H1 (cell line): ENCODE measurements at regions not wholly inside any gene's neighbourhood (a gene's known extent, or its start where the extent isn't known, plus 50 kb on each side); places are given as distances from the start of the nearest gene placed in this dataset.

Experiments
- CTCF ChIA-PET: fragments of 300-600 bp; sonication (Branson Sonifier 250); formaldehyde crosslinking; loops from one replicate; lab custom pipeline; 2021; ENCODE audit not compliant: partially characterized antibody; lab: Charles Lee
- POLR2A ChIA-PET: fragments of 300-600 bp; sonication (Branson Sonifier 250); formaldehyde crosslinking; loops from one replicate; lab custom pipeline; 2021; ENCODE audit warnings: inconsistent platforms; ENCODE audit not compliant: partially characterized antibody; lab: Charles Lee
- DNase-seq, 2 experiments: peaks; one replicate each; pipeline versions ENCODE4 v3.0.0 to v3.0.0-alpha.2; 2010 to 2022; ENCODE audit warnings: low spot score in 2 of 2, low read depth in 1 of 2, mixed read lengths in 1 of 2
- FAIRE-seq: peaks from 2 replicates; lab custom pipeline; 2011; peaks lifted over from hg19 to GRCh38; lab: Jason Lieb, UNC
- H2AFZ ChIP-seq: 2 replicates; pipeline ENCODE4 v1.8.1; 2012; ENCODE audit warnings: low read length, inconsistent platforms
- H2AK5ac ChIP-seq: 2 replicates; pipeline ENCODE4 v1.6.1; 2013; ENCODE audit warnings: low read depth, low read length
- H2BK120ac ChIP-seq: replicated peaks from 2 replicates; pipeline ENCODE3; 2013; ENCODE audit warnings: low read depth, low read length, inconsistent platforms
- H2BK12ac ChIP-seq: 2 replicates; pipeline ENCODE4 v1.6.1; 2013; ENCODE audit warnings: low read depth, low read length
- H2BK15ac ChIP-seq: 2 replicates; pipeline ENCODE4 v1.6.1; 2013; ENCODE audit warnings: low read length
- H2BK20ac ChIP-seq: 2 replicates; pipeline ENCODE4 v1.6.1; 2013; ENCODE audit warnings: low read length
- H2BK5ac ChIP-seq: 2 replicates; pipeline ENCODE4 v1.6.1; 2013; ENCODE audit warnings: low read depth, low read length
- H3K14ac ChIP-seq: 2 replicates; pipeline ENCODE4 v1.6.1; 2013; ENCODE audit warnings: inconsistent platforms; ENCODE audit not compliant: insufficient read length
- H3K18ac ChIP-seq: 2 replicates; pipeline ENCODE4 v1.6.1; 2013; ENCODE audit warnings: low read length; ENCODE audit errors: extremely low read depth
- H3K23ac ChIP-seq: 2 replicates; pipeline ENCODE4 v1.6.1; 2013; ENCODE audit warnings: inconsistent platforms; ENCODE audit not compliant: insufficient read length
- H3K23me2 ChIP-seq: 2 replicates; pipeline ENCODE4 v1.6.1; 2013; ENCODE audit warnings: low read depth, low read length
- H3K27ac ChIP-seq: 2 replicates; pipeline ENCODE4 v1.6.1; 2011; ENCODE audit warnings: low read depth, low read length, inconsistent platforms
- H3K27me3 ChIP-seq, 4 experiments: replicated peaks in 1 of 4; 1 replicate in 1 of 4; 2 replicates in 3 of 4; pipeline versions ENCODE4 v1.6.1 to v1.8.1; 2011 to 2013; ENCODE audit warnings: low read length in 3 of 4, mild to moderate bottlenecking in 3 of 4, inconsistent platforms in 2 of 4, mixed read lengths in 2 of 4, moderate library complexity in 1 of 4; ENCODE audit not compliant: control insufficient read depth in 3 of 4, insufficient read depth in 3 of 4; ENCODE audit errors: extremely low read depth in 1 of 4
- H3K36me3 ChIP-seq, 4 experiments: 2 replicates each; pipeline versions ENCODE4 v1.6.1 to v1.8.1; 2011 to 2013; ENCODE audit warnings: mild to moderate bottlenecking in 4 of 4, low read length in 3 of 4, moderate library complexity in 2 of 4, control low read depth in 1 of 4, inconsistent platforms in 1 of 4; ENCODE audit not compliant: insufficient read depth in 4 of 4, control insufficient read depth in 2 of 4
- H3K4ac ChIP-seq: replicated peaks from 2 replicates; pipeline ENCODE3; 2013; ENCODE audit warnings: low read length, low read depth, mixed read lengths, inconsistent platforms; ENCODE audit not compliant: insufficient read length
- H3K4me1 ChIP-seq, 4 experiments: replicated peaks in 1 of 4; 1 replicate in 1 of 4; 2 replicates in 3 of 4; pipeline versions ENCODE4 v1.6.1 to v1.8.1; 2011 to 2013; ENCODE audit warnings: low read length in 3 of 4, inconsistent platforms in 2 of 4, mixed read lengths in 1 of 4; ENCODE audit not compliant: insufficient read depth in 4 of 4, control insufficient read depth in 3 of 4
- H3K4me2 ChIP-seq, 2 experiments: 2 replicates each; pipeline versions ENCODE4 v1.6.1 to v1.8.1; 2011 to 2013; ENCODE audit warnings: low read depth in 2 of 2, low read length in 2 of 2, control low read depth in 1 of 2, inconsistent platforms in 1 of 2, mild to moderate bottlenecking in 1 of 2; ENCODE audit not compliant: insufficient read depth in 1 of 2
- H3K4me3 ChIP-seq, 4 experiments: fragments of 200-600, 300-600 bp in 1 of 4; sonication (generic), shearing (Covaris generic), sonication (Bioruptor Twin) in 1 of 4; 2 replicates each; pipeline versions ENCODE4 v1.5.1 to v1.8.1; 2011 to 2016; ENCODE audit warnings: low read length in 4 of 4, low read depth in 3 of 4, control low read depth in 2 of 4, inconsistent platforms in 2 of 4, mild to moderate bottlenecking in 2 of 4, mixed read lengths in 1 of 4, moderate library complexity in 1 of 4; ENCODE audit not compliant: insufficient read depth in 2 of 4; ENCODE audit errors: extremely low read depth in 1 of 4
- H3K56ac ChIP-seq: replicated peaks from 2 replicates; pipeline ENCODE3; 2013; ENCODE audit warnings: low read depth, mild to moderate bottlenecking, mixed read lengths, low read length, inconsistent platforms; ENCODE audit not compliant: insufficient read length
- H3K79me1 ChIP-seq: 2 replicates; pipeline ENCODE4 v1.6.1; 2013; ENCODE audit warnings: low read depth, low read length, control low read depth
- H3K79me2 ChIP-seq, 2 experiments: 2 replicates each; pipeline versions ENCODE4 v1.6.1 to v1.8.1; 2012 to 2013; ENCODE audit warnings: low read length in 2 of 2, mild to moderate bottlenecking in 2 of 2, inconsistent platforms in 1 of 2; ENCODE audit not compliant: insufficient read depth in 2 of 2, control insufficient read depth in 1 of 2
- H3K9ac ChIP-seq, 4 experiments: replicated peaks in 1 of 4; 1 replicate in 1 of 4; 2 replicates in 3 of 4; pipeline versions ENCODE4 v1.6.1 to v1.8.1; 2011 to 2013; ENCODE audit warnings: low read depth in 3 of 4, low read length in 3 of 4, control low read depth in 2 of 4, mild to moderate bottlenecking in 2 of 4, moderate library complexity in 2 of 4, inconsistent platforms in 1 of 4; ENCODE audit errors: extremely low read depth in 1 of 4
- H3K9me3 ChIP-seq, 2 experiments: 2 replicates each; pipeline versions ENCODE4 v1.6.1 to v1.8.1; 2012 to 2013; ENCODE audit warnings: mild to moderate bottlenecking in 2 of 2, moderate library complexity in 2 of 2, control low read depth in 1 of 2, inconsistent platforms in 1 of 2, low read depth in 1 of 2, low read length in 1 of 2, mixed read lengths in 1 of 2; ENCODE audit not compliant: insufficient read depth in 2 of 2
- H4K20me1 ChIP-seq, 2 experiments: replicated peaks in 1 of 2; 2 replicates each; pipeline versions ENCODE3 to v1.8.1; 2011 to 2013; ENCODE audit warnings: inconsistent platforms in 2 of 2, low read length in 2 of 2, mild to moderate bottlenecking in 1 of 2; ENCODE audit not compliant: insufficient read depth in 2 of 2, control insufficient read depth in 1 of 2
- H4K5ac ChIP-seq: 2 replicates; pipeline ENCODE4 v1.6.1; 2013; ENCODE audit warnings: low read length, low read depth, mixed read lengths, inconsistent platforms; ENCODE audit not compliant: insufficient read length
- H4K8ac ChIP-seq: 2 replicates; pipeline ENCODE4 v1.8.0; 2013; ENCODE audit warnings: mild to moderate bottlenecking, moderate library complexity, low read length, inconsistent platforms; ENCODE audit not compliant: insufficient read depth; ENCODE audit errors: extremely low read depth
- H4K91ac ChIP-seq: replicated peaks from 2 replicates; pipeline ENCODE3; 2013; ENCODE audit warnings: low read length, mixed read lengths, inconsistent platforms; ENCODE audit not compliant: insufficient read length
- RFX5 ChIP-seq: IDR thresholded peaks from 2 replicates; pipeline ENCODE4 v1.6.1; 2011; ENCODE audit warnings: low read depth, low read length, improper control_type of control experiment, borderline replicate concordance
- SP4 ChIP-seq: IDR thresholded peaks from 2 replicates; pipeline ENCODE4 v1.6.1; 2012; ENCODE audit warnings: low read length, inconsistent platforms
- WGBS, 2 experiments: shearing (Covaris generic) in 1 of 2; methylation state at CpG; one replicate each; pipeline versions ENCODE4 v1.1.6 to v1.1.7; 2013 to 2015; ENCODE audit warnings: low lambda C conversion rate in 2 of 2, mixed read lengths in 2 of 2, inconsistent platforms in 1 of 2, low coverage in 1 of 2, missing lambda C conversion rate in 1 of 2; ENCODE audit not compliant: insufficient replicate concordance in 2 of 2, insufficient coverage in 1 of 2, insufficient read length in 1 of 2; ENCODE audit errors: extremely low coverage in 1 of 2, missing lambda C conversion rate in 1 of 2; 5-methylcytosine and 5-hydroxymethylcytosine counted together
- TF ChIP-seq, protein P1 (sequence below): IDR thresholded peaks from 2 replicates; pipeline ENCODE4 v1.6.1; 2012; ENCODE audit warnings: inconsistent platforms
- TF ChIP-seq, protein P2 (sequence below), 3 experiments: IDR thresholded peaks; 1 replicate in 2 of 3; 2 replicates in 1 of 3; pipeline versions ENCODE4 v1.5.1 to v1.6.1; 2011; ENCODE audit warnings: low read length in 3 of 3, mild to moderate bottlenecking in 3 of 3, inconsistent platforms in 2 of 3, low read depth in 1 of 3, moderate library complexity in 1 of 3; ENCODE audit not compliant: insufficient read depth in 1 of 3; ENCODE audit errors: control extremely low read depth in 1 of 3

DNA sequence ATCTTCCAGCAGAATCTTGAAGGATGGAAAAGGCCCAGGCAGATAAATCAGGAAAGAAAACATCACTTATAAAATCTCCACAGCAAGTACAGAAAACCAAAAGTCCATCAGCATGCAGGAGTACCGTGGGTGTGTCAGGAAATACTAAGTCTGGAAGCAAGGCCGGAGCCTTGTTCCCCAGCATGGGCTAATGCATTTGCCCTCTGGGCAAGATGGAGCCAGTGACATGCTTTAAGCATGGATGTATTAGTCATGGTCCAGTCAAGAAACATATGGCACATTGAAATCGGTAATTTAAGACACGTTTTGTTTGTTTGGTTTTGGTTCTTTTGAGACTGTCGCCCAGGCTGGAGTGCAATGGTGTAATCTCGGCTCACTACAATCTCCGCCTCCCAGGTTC, 506.0 kb upstream of the JARID2 start:
- Histone ChIP-seq H4K91ac (no peak overlapping the region), H3K4me3 (no peak overlapping the region), H2BK120ac (no peak overlapping the region), H2BK5ac (no peak overlapping the region), H3K9ac (no peak overlapping the region), H3K14ac (no peak overlapping the region), H2BK15ac (no peak overlapping the region), H3K9me3 (no peaks in the 10 kb centered on the region), H3K4me2 (no peak overlapping the region), H3K18ac (no peak overlapping the region), H4K20me1 (no peaks in the 10 kb centered on the region), H2AK5ac (no peak overlapping the region), H4K5ac (no peak overlapping the region), H3K23ac (no peak overlapping the region), H3K79me2 (no peaks in the 10 kb centered on the region), H3K56ac (no peak overlapping the region), H2BK20ac (no peak overlapping the region), H3K4me1 (peaks cover 0 to 4% (median 1%) of the 10 kb centered on the region in 4 experiments; a peak in 1 of 7 replicates), H3K36me3 (peaks cover 0 to 2% (median 0%) of the 10 kb centered on the region in 4 experiments; a peak in 2 of 8 replicates), H3K4ac (no peak overlapping the region), H3K27me3 (peaks cover 0 to 5% (median 0%) of the 10 kb centered on the region in 4 experiments; a peak in 4 of 7 replicates), H2AFZ (no peak overlapping the region), H3K27ac (no peak overlapping the region), H2BK12ac (no peak overlapping the region), H4K8ac (no peak overlapping the region), H3K23me2 (no peaks in the 10 kb centered on the region; the same call in 1 of the 2 replicates), H3K79me1 (no peaks in the 10 kb centered on the region)
- ChIA-PET CTCF (interaction anchor here (1.0 kb wide), 2 partner anchors 23 to 34 kb away, joined by 3 to 4 read pairs; no protein-coding TSS in a partner anchor), POLR2A (interaction anchor here (0.6 to 0.8 kb wide), 3 partner anchors 51 to 145 kb away, joined by 3 to 4 read pairs (median 3); no protein-coding TSS in a partner anchor)
- WGBS, 2 experiments, result 82% methylated on average over 7 of the region's 7 CpGs; no CpG with 5 or more reads in 1 of the 2 experiments
- no peak for FAIRE-seq
- no peak for DNase-seq
- TF ChIP-seq, protein P1, sequence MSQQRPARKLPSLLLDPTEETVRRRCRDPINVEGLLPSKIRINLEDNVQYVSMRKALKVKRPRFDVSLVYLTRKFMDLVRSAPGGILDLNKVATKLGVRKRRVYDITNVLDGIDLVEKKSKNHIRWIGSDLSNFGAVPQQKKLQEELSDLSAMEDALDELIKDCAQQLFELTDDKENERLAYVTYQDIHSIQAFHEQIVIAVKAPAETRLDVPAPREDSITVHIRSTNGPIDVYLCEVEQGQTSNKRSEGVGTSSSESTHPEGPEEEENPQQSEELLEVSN, result no peak
- no peak for TF ChIP-seq SP4
- TF ChIP-seq, protein P2, sequence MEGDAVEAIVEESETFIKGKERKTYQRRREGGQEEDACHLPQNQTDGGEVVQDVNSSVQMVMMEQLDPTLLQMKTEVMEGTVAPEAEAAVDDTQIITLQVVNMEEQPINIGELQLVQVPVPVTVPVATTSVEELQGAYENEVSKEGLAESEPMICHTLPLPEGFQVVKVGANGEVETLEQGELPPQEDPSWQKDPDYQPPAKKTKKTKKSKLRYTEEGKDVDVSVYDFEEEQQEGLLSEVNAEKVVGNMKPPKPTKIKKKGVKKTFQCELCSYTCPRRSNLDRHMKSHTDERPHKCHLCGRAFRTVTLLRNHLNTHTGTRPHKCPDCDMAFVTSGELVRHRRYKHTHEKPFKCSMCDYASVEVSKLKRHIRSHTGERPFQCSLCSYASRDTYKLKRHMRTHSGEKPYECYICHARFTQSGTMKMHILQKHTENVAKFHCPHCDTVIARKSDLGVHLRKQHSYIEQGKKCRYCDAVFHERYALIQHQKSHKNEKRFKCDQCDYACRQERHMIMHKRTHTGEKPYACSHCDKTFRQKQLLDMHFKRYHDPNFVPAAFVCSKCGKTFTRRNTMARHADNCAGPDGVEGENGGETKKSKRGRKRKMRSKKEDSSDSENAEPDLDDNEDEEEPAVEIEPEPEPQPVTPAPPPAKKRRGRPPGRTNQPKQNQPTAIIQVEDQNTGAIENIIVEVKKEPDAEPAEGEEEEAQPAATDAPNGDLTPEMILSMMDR (IDR thresholded peaks at IDR 0.05; ENCODE audit: control extremely low read depth in 1 of 3, insufficient read depth in 1 of 3, low read depth in 1 of 3, low read length in 3 of 3), result no peak
- no peak for TF ChIP-seq RFX5
